ENCODE measurements at regions not wholly inside any gene's neighbourhood (a gene's known extent, or its start where the extent isn't known, plus 50 kb on each side); places are given as distances from the start of the nearest gene placed in this dataset.

GRCh38 chr13:61151062-61151461 is 264.6 kb downstream of the PCDH20 start:
- Histone ChIP-seq H3K4me1 (ENCODE audit: control insufficient read depth in 1 of 2, insufficient read depth in 2 of 2, low read length in 2 of 2) (no peaks in the 10 kb centered on the region), H3K27ac (ENCODE audit: low read depth in 1 of 2, low read length in 2 of 2) (no peak overlapping the region), H3K27me3 (ENCODE audit: control insufficient read depth in 2 of 2, insufficient read depth in 2 of 2, low read length in 2 of 2) (no peaks in the 10 kb centered on the region), H3K4me2 (replicated peaks; ENCODE audit: extremely low read depth, low read length, poor library complexity, severe bottlenecking) (no peak overlapping the region), H3K4me3 (replicated peaks in 1 of 3; ENCODE audit: low read depth in 2 of 3, low read length in 3 of 3) (no peak overlapping the region), H4K20me1 (ENCODE audit: insufficient read depth, low read length) (no peaks in the 10 kb centered on the region), H3K9me3 (replicated peaks in 1 of 2; ENCODE audit: control insufficient read depth in 1 of 2, insufficient read depth in 1 of 2, low read length in 2 of 2) (peaks cover 3% of the 10 kb centered on the region in 2 donors), H3K9ac (ENCODE audit: insufficient read depth, low read length, poor library complexity, severe bottlenecking) (no peak overlapping the region), H3K79me2 (ENCODE audit: insufficient read depth, low read length) (no peaks in the 10 kb centered on the region), H3K36me3 (replicated peaks in 1 of 2; ENCODE audit: control insufficient read depth in 1 of 2, insufficient read depth in 2 of 2, low read length in 2 of 2) (no peaks in the 10 kb centered on the region), H2AFZ (ENCODE audit: insufficient read depth, low read depth, low read length, poor library complexity, severe bottlenecking) (no peak overlapping the region)
- H3K4me1 Mint-ChIP-seq = no peaks in the 10 kb centered on the region
- TF ChIP-seq CTCF (IDR thresholded peaks at IDR 0.05) = no peak
- no peak overlapping the region for H3K27ac Mint-ChIP-seq
- no peak for DNase-seq
- H3K27me3 Mint-ChIP-seq (ENCODE audit: low read depth in 3 of 3) = peaks cover 0 to under 1% (median 0%) of the 10 kb centered on the region in 3 donors
- H3K9me3 Mint-ChIP-seq = peaks cover 0 to 5% (median 4%) of the 10 kb centered on the region in 7 donors
- H3K4me3 Mint-ChIP-seq = no peak overlapping the region
- no peaks in the 10 kb centered on the region for H3K36me3 Mint-ChIP-seq
- intact Hi-C loops (cut with micrococcal nuclease) = no loop called here

GRCh38 chr13:61149331-61149730 is 266.3 kb downstream of the PCDH20 start:
- H4K20me1 ChIP-seq (ENCODE audit: insufficient read depth, low read length) = no peaks in the 10 kb centered on the region

More at GRCh38 chr13:61149331-61149730, 266.3 kb downstream of the PCDH20 start:
- H3K4me1 Mint-ChIP-seq = no peaks in the 10 kb centered on the region
- H3K36me3 Mint-ChIP-seq = no peaks in the 10 kb centered on the region
- intact Hi-C loops (cut with micrococcal nuclease) = no loop called here
- H3K4me2 ChIP-seq (replicated peaks; ENCODE audit: extremely low read depth, low read length, poor library complexity, severe bottlenecking) = no peak overlapping the region
- no peaks in the 10 kb centered on the region for H3K27me3 ChIP-seq (ENCODE audit: control insufficient read depth in 2 of 2, insufficient read depth in 2 of 2, low read length in 2 of 2)
- peaks cover 20 to 21% of the 10 kb centered on the region in 2 donors for H3K9me3 ChIP-seq (replicated peaks in 1 of 2; ENCODE audit: control insufficient read depth in 1 of 2, insufficient read depth in 1 of 2, low read length in 2 of 2)
- H3K4me1 ChIP-seq (ENCODE audit: control insufficient read depth in 1 of 2, insufficient read depth in 2 of 2, low read length in 2 of 2) = no peaks in the 10 kb centered on the region
- no peaks in the 10 kb centered on the region for H3K79me2 ChIP-seq (ENCODE audit: insufficient read depth, low read length)
- H3K36me3 ChIP-seq (replicated peaks in 1 of 2; ENCODE audit: control insufficient read depth in 1 of 2, insufficient read depth in 2 of 2, low read length in 2 of 2) = no peaks in the 10 kb centered on the region
- H3K27ac ChIP-seq (ENCODE audit: low read depth in 1 of 2, low read length in 2 of 2) = no peak overlapping the region
- H3K27me3 Mint-ChIP-seq (ENCODE audit: low read depth in 3 of 3) = peaks cover 0 to 1% (median 0%) of the 10 kb centered on the region in 3 donors
- no peak for DNase-seq
- H3K4me3 Mint-ChIP-seq = no peak overlapping the region
- no peak for TF ChIP-seq CTCF (IDR thresholded peaks at IDR 0.05)
- H2AFZ ChIP-seq (ENCODE audit: insufficient read depth, low read depth, low read length, poor library complexity, severe bottlenecking) = no peak overlapping the region
- H3K4me3 ChIP-seq (replicated peaks in 1 of 3; ENCODE audit: low read depth in 2 of 3, low read length in 3 of 3) = no peak overlapping the region
- H3K27ac Mint-ChIP-seq = no peak overlapping the region
- peaks cover 6 to 19% (median 10%) of the 10 kb centered on the region in 7 donors for H3K9me3 Mint-ChIP-seq
- H3K9ac ChIP-seq (ENCODE audit: insufficient read depth, low read length, poor library complexity, severe bottlenecking) = no peak overlapping the region

Data from CD14-positive monocyte (primary cell).